ENCODE measurements at regions not wholly inside any gene's neighbourhood (a gene's known extent, or its start where the extent isn't known, plus 50 kb on each side); places are given as distances from the start of the nearest gene placed in this dataset.

GRCh38 chr6:2360716-2361115 lies 115.3 kb upstream of the GMDS start:
- TF ChIP-seq CTCF (IDR thresholded peaks at IDR 0.05) = no peak
- no peak for TF ChIP-seq POLR2A (IDR thresholded peaks at IDR 0.05)
